HepG2 (cell line): ENCODE measurements at regions not wholly inside any gene's neighbourhood (a gene's known extent, or its start where the extent isn't known, plus 50 kb on each side); places are given as distances from the start of the nearest gene placed in this dataset.

Experiments
- BCL3 ChIP-seq: sonication (generic); formaldehyde crosslinking; IDR thresholded peaks from 2 replicates; pipeline ENCODE4 v1.5.1; 2020; ENCODE audit warnings: mild to moderate bottlenecking, missing genetic modification reagents, moderate library complexity
- FOXK2 ChIP-seq: fragments of 450-650 bp; IDR thresholded peaks from 2 replicates; pipeline ENCODE4 v1.6.1; 2016
- GATAD2A ChIP-seq: IDR thresholded peaks from 2 replicates; pipeline ENCODE4 v1.6.1; 2016
- JUN ChIP-seq: sonication (generic); formaldehyde crosslinking; IDR thresholded peaks from 2 replicates; pipeline ENCODE4 v1.4.0; 2020; ENCODE audit warnings: mild to moderate bottlenecking, missing genetic modification reagents
- KLF13 ChIP-seq: sonication (generic); formaldehyde crosslinking; IDR thresholded peaks from 2 replicates; pipeline ENCODE4 v1.4.0; 2020; ENCODE audit warnings: mild to moderate bottlenecking, missing genetic modification reagents
- MIER2 ChIP-seq: IDR thresholded peaks from 2 replicates; pipeline ENCODE4 v1.6.1; 2016; ENCODE audit warnings: missing biosample characterization, missing genetic modification reagents
- NR3C1 ChIP-seq: sonication (generic); formaldehyde crosslinking; IDR thresholded peaks from 2 replicates; pipeline ENCODE4 v1.4.0; 2020; ENCODE audit warnings: missing genetic modification reagents
- TBX3 ChIP-seq: fragments of 450-650 bp; IDR thresholded peaks from 2 replicates; pipeline ENCODE4 v1.6.1; 2017; ENCODE audit warnings: antibody characterized with exemption, mild to moderate bottlenecking, inconsistent platforms, borderline replicate concordance
- TF ChIP-seq, protein P1 (sequence below): sonication (generic); formaldehyde crosslinking; IDR thresholded peaks from 2 replicates; pipeline ENCODE4 v1.5.0; 2020; ENCODE audit warnings: mild to moderate bottlenecking, missing genetic modification reagents
- TF ChIP-seq, protein P2 (sequence below): sonication (generic); formaldehyde crosslinking; IDR thresholded peaks from 2 replicates; pipeline ENCODE4 v1.5.1; 2020; ENCODE audit warnings: mild to moderate bottlenecking, missing genetic modification reagents

- TF ChIP-seq, protein P1, sequence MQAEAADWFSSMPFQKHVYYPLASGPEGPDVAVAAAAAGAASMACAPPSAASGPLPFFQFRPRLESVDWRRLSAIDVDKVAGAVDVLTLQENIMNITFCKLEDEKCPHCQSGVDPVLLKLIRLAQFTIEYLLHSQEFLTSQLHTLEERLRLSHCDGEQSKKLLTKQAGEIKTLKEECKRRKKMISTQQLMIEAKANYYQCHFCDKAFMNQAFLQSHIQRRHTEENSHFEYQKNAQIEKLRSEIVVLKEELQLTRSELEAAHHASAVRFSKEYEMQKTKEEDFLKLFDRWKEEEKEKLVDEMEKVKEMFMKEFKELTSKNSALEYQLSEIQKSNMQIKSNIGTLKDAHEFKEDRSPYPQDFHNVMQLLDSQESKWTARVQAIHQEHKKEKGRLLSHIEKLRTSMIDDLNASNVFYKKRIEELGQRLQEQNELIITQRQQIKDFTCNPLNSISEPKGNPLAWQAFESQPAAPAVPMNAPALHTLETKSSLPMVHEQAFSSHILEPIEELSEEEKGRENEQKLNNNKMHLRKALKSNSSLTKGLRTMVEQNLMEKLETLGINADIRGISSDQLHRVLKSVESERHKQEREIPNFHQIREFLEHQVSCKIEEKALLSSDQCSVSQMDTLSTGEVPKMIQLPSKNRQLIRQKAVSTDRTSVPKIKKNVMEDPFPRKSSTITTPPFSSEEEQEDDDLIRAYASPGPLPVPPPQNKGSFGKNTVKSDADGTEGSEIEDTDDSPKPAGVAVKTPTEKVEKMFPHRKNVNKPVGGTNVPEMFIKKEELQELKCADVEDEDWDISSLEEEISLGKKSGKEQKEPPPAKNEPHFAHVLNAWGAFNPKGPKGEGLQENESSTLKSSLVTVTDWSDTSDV (CRISPR knock-in tag) = no peak
- TF ChIP-seq JUN (CRISPR knock-in tag) (no peak), GATAD2A (CRISPR knock-in tag) (no peak), NR3C1 (no peak), MIER2 (CRISPR knock-in tag) (no peak), FOXK2 (no peak), BCL3 (CRISPR knock-in tag) (no peak), KLF13 (CRISPR knock-in tag) (no peak), TBX3 (no peak)
- TF ChIP-seq, protein P2, sequence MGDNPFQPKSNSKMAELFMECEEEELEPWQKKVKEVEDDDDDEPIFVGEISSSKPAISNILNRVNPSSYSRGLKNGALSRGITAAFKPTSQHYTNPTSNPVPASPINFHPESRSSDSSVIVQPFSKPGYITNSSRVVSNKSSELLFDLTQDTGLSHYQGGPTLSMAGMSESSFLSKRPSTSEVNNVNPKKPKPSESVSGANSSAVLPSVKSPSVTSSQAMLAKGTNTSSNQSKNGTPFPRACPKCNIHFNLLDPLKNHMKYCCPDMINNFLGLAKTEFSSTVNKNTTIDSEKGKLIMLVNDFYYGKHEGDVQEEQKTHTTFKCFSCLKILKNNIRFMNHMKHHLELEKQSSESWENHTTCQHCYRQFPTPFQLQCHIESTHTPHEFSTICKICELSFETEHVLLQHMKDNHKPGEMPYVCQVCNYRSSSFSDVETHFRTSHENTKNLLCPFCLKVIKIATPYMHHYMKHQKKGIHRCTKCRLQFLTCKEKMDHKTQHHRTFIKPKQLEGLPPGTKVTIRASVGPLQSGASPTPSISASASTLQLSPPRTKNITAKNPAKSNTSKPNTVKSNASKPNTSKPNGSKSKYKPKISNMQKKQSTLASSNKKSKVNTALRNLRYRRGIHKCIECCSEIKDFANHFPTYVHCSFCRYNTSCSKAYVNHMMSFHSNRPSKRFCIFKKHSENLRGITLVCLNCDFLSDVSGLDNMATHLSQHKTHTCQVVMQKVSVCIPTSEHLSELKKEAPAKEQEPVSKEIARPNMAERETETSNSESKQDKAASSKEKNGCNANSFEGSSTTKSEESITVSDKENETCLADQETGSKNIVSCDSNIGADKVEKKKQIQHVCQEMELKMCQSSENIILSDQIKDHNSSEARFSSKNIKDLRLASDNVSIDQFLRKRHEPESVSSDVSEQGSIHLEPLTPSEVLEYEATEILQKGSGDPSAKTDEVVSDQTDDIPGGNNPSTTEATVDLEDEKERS (CRISPR knock-in tag) = no peak
Measured at GRCh38 chr18:31232013-31232412, 69.4 kb upstream of the DSC1 start (continued).
